Large intestine (tissue), 3 donors: ENCODE measurements at regions not wholly inside any gene's neighbourhood (a gene's known extent, or its start where the extent isn't known, plus 50 kb on each side); places are given as distances from the start of the nearest gene placed in this dataset.

Source experiments
- DNase-seq, 2 donors: peaks; one replicate each; pipeline versions ENCODE4 v3.0.0 to v3.0.0-alpha.2; 2013
- H3K27ac ChIP-seq: one replicate; pipeline ENCODE4 v1.5.1; 2013; ENCODE audit warnings: low read length
- H3K27me3 ChIP-seq: 2 replicates; pipeline ENCODE4 v1.6.1; 2013; ENCODE audit warnings: low read length; ENCODE audit not compliant: control insufficient read depth, insufficient read depth
- H3K36me3 ChIP-seq: 2 replicates; pipeline ENCODE4 v1.6.1; 2013; ENCODE audit warnings: low read length; ENCODE audit not compliant: control insufficient read depth, insufficient read depth
- H3K4me1 ChIP-seq: one replicate; pipeline ENCODE4 v1.6.1; 2013; ENCODE audit warnings: low read length; ENCODE audit not compliant: control insufficient read depth, insufficient read depth
- H3K4me3 ChIP-seq: one replicate; pipeline ENCODE4 v1.5.1; 2013; ENCODE audit warnings: low read length
- H3K9me3 ChIP-seq: one replicate; pipeline ENCODE4 v1.6.1; 2013; ENCODE audit warnings: mild to moderate bottlenecking, low read depth, low read length, moderate library complexity; ENCODE audit not compliant: control insufficient read depth
- WGBS: methylation state at CpG from one replicate; pipeline ENCODE4 v1.1.5; 2013; ENCODE audit warnings: low lambda C conversion rate; ENCODE audit not compliant: insufficient coverage; 5-methylcytosine and 5-hydroxymethylcytosine counted together

DNA sequence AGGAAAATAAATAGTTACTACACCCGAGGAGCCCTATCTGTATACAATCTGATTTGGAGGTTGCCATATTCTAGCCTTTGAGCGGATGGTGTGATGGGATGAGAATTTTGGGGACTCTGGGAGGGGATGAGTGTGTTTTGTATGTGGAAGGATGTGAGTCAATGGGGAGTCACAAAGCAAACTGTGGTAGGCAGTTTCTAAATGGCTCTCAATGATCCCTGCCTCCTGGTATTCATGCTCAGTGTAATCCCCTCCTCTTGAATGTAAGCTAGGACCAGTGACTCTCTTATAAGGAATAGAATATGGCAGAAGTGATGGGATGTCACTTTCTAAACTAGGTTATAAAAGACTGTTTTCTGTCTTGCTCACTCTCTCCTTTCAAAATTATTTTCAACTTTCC lies 205.7 kb upstream of the RIOK2 start:
- Histone ChIP-seq H3K4me3 (no peak overlapping the region), H3K4me1 (no peaks in the 10 kb centered on the region), H3K9me3 (no peaks in the 10 kb centered on the region), H3K27ac (no peak overlapping the region), H3K36me3 (no peaks in the 10 kb centered on the region), H3K27me3 (no peaks in the 10 kb centered on the region)
- no peak for DNase-seq
- no CpG with 5 or more reads among the region's 2 CpGs for WGBS

DNA sequence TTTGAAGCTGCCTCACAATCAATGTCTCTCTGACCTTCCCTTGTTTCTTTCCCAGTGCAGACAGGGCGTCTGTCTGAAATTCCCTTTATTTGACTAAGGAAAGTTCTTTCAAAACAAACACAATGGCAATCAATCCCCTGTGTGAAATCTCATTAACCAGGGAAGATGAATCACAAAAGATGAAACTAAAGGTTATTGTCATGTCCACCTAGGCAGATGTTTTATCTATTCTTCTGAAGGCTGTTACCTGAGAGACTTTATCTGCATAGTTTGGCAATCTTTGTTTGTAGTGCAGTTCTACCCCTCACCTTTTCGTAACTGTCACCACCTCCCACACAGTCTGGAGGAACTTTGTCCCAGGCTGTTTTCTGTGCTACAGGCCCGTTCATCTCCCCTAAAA lies 217.5 kb upstream of the RIOK2 start:
- DNase-seq, result no peak
- Histone ChIP-seq H3K27me3 (no peaks in the 10 kb centered on the region), H3K9me3 (no peaks in the 10 kb centered on the region), H3K27ac (no peak overlapping the region), H3K4me3 (no peak overlapping the region), H3K36me3 (no peaks in the 10 kb centered on the region), H3K4me1 (no peaks in the 10 kb centered on the region)
- WGBS, result no CpG with 5 or more reads among the region's 3 CpGs

DNA sequence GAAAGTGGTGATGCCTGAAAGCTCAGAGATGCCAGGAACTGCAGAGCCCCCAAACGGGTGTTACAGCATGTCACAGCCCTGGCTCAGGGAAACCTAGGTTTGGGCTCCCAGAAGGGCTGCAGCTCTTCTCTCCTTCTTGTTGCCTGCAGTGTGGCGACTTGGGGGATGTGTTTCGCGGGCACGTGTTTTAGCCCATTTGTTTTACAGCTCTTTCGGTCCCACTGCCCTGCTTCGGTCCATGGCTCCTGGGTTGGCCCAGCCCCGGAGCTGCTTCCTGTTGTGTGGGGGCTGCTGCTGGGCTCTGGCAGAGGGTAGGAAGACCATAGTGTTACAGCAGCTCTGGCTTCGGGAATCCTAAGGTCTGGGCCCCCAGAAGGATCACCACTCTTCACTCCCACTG lies 222.9 kb upstream of the RIOK2 start:
- no peak for DNase-seq
- WGBS, result no CpG with 5 or more reads among the region's 9 CpGs

DNA sequence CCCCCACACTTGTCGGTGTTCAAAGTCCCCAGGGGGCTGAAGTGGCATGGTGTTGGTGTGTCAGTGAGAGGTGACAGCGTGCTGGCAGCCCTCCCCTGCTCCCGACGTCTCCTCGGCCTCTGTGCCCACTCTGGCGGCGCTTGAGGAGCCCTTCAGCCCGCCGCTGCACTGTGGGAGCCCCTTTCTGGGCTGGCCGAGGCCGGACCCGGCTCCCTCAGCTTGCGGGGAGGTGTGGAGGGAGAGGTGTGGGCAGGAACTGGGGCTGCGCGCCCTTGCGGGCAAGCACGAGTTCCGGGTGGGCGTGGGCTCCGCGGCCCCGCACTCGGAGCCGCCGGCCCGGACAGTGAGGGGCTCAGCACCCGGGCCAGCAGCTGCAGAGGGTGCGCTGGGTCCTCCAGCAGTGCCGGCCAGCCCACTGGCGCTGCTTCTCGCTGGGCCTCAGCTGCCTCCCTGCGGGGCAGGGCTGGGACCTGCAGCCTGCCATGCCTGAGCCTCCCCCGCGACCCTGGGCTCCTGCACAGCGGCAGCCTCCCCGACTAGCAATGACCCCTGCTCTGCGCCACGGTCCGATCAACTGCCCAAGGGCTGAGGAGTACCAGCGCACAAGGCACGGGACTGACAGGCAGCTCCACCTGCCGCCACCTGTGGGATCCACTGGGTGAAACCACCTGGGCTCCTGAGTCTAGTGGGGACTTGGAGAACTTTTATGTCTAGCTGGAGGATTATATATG lies 224.1 kb upstream of the RIOK2 start:
- peaks cover 7% of the 10 kb centered on the region for H3K9me3 ChIP-seq
- H3K27ac ChIP-seq, result no peak overlapping the region
- no peak for DNase-seq
- H3K27me3 ChIP-seq, result no peaks in the 10 kb centered on the region
- H3K4me3 ChIP-seq, result no peak overlapping the region
- whole genome bisulfite sequencing, result no CpG with 5 or more reads among the region's 42 CpGs
- H3K4me1 ChIP-seq, result no peaks in the 10 kb centered on the region
- no peaks in the 10 kb centered on the region for H3K36me3 ChIP-seq

More for the DNA sequence above, 222.9 kb upstream of the RIOK2 start:
- peaks cover 7% of the 10 kb centered on the region for H3K9me3 ChIP-seq
- H3K36me3 ChIP-seq, result no peaks in the 10 kb centered on the region
- H3K27ac ChIP-seq, result no peak overlapping the region
- H3K4me1 ChIP-seq, result no peaks in the 10 kb centered on the region
- no peak overlapping the region for H3K4me3 ChIP-seq
- no peaks in the 10 kb centered on the region for H3K27me3 ChIP-seq

DNA sequence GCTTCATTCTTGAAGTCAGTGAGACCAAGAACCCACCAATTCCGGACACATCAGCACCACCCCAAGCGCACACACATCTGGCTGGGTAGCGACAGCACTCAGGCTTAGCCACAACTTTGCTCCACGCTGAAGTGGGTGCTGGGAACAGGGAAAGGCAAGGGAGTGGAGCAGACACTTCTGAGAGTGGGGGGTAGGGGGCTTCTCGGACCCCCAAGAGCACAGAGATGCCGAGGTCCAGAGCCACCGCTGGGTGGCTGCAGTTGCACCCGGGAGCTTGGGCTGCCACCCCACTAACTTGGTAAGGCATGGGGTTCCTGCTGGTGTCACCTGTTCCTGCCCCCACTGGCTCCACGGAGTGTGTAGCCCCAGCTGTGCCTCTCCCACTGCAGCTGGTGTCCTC lies 225.3 kb upstream of the RIOK2 start:
- Histone ChIP-seq H3K4me3 (no peak overlapping the region), H3K27me3 (no peaks in the 10 kb centered on the region), H3K36me3 (no peaks in the 10 kb centered on the region), H3K4me1 (no peaks in the 10 kb centered on the region), H3K9me3 (peaks cover 7% of the 10 kb centered on the region), H3K27ac (no peak overlapping the region)
- WGBS, result no CpG with 5 or more reads among the region's 9 CpGs
- DNase-seq, result no peak

DNA sequence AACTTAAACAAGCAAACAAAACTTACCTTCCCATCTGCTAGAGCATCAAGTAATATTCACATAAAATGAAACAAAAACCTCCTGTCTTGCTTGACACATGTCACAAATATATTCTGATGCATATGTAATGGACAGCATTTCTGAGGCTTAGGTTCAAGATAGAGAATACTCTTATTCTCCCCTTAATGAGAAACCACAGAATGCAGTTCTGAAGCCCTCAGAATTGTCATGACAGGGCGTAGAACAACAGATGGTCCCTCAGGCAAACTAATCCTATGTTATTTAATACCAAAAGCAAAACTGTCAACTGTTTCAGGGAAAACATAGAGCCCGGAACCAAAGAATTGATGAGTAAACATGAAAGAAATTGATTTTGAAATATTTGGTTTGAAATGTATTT lies 229.9 kb upstream of the RIOK2 start:
- H3K4me3 ChIP-seq, result no peak overlapping the region
- 80% methylated on average over 1 of the region's 2 CpGs for WGBS
- no peaks in the 10 kb centered on the region for H3K4me1 ChIP-seq
- no peaks in the 10 kb centered on the region for H3K36me3 ChIP-seq
- no peaks in the 10 kb centered on the region for H3K9me3 ChIP-seq
- H3K27me3 ChIP-seq, result no peaks in the 10 kb centered on the region
- no peak overlapping the region for H3K27ac ChIP-seq
- no peak for DNase-seq

DNA sequence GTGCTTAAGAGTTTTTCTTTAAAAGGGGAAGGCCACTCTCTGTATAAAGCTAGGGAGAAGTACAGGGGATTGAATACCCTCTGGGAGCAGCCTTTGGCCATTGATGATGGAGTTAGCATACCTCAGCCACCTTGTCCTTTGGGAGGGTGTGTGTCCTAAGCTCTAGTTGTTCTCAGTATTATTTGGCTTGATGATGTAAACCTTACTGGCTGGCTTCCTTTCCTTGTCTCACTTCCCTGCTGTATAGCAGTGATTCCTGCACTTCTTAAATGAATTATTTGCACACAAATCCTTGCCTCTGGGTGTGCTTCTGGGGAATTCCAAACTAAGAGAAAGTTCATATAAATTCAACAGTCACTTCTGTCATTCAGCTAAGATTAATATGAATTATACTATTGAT lies 234.9 kb upstream of the RIOK2 start:
- Histone ChIP-seq H3K27ac (no peak overlapping the region), H3K27me3 (peaks cover 2% of the 10 kb centered on the region), H3K9me3 (no peaks in the 10 kb centered on the region), H3K4me3 (no peak overlapping the region), H3K36me3 (no peaks in the 10 kb centered on the region), H3K4me1 (no peaks in the 10 kb centered on the region)
- DNase-seq, result no peak

DNA sequence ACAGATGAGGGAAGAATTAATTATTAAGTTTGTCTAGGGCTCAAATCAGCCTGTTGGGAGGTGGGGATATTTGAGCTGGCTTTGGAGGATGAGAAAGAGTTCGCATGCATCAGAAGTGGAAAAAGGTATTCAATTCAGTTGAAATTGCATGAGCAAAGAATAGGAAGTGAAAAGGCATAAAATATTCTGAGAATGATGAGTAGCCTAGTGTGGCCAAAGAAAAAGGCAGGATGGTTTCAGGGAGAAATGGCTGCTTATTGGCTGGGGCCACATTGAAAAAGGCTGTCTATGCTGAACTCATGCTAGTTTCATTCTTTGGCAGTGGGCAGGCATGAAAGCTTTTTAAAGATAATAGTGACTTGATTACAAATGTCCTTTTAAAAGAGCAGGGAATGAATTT lies 235.4 kb upstream of the RIOK2 start:
- Histone ChIP-seq H3K4me3 (no peak overlapping the region), H3K4me1 (no peaks in the 10 kb centered on the region), H3K27ac (no peak overlapping the region), H3K9me3 (no peaks in the 10 kb centered on the region), H3K27me3 (peaks cover 2% of the 10 kb centered on the region), H3K36me3 (no peaks in the 10 kb centered on the region)
- DNase-seq, result no peak
- WGBS, result 33% methylated on average over 1 of the region's 1 CpG

DNA sequence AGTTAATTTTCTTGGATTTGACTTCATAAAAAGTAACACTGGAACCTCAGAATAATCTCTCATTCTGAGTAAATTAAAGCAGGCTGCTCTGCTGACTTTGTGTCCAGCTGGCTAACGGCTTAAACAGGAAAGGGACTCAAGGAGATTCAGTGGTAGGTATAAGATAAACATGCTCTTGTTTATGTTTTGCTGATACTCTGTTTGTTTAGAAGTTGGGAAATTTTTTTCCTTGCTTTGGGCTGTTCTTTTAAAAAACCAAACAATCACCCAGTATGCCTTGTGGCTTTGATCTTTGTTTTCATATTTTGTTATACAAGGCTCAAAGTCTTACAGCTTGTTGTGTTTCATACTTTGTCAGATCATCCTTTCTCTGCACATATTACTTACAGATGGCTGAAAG lies 237.6 kb upstream of the RIOK2 start:
- Histone ChIP-seq H3K4me3 (no peak overlapping the region), H3K9me3 (no peaks in the 10 kb centered on the region), H3K27ac (no peak overlapping the region), H3K4me1 (no peaks in the 10 kb centered on the region), H3K27me3 (peaks cover 2% of the 10 kb centered on the region), H3K36me3 (no peaks in the 10 kb centered on the region)
- DNase-seq, result no peak
- no CpG with 5 or more reads among the region's 1 CpG for WGBS

DNA sequence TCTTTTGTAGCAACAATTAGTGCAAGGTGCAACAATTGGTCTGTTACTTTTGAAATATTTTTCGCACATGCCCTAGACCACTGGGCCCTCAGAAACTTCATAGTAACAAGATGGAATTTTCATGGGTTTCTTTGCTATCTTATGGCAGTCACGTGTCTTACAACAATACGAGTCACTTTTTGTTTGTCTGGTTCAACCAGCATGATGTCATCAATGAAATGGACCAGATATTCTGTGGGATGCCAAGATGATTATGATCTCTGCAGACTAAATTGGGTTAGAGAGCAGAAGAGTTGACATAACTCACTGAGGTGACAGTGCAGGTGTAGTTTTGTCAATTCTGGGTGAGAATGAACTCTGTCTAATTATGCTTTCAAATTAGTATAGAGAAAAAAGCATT lies 239.6 kb upstream of the RIOK2 start:
- H3K9me3 ChIP-seq, result no peaks in the 10 kb centered on the region
- no CpG with 5 or more reads among the region's 3 CpGs for WGBS
- no peaks in the 10 kb centered on the region for H3K36me3 ChIP-seq
- no peak overlapping the region for H3K4me3 ChIP-seq
- no peak overlapping the region for H3K27ac ChIP-seq
- H3K4me1 ChIP-seq, result no peaks in the 10 kb centered on the region
- peaks cover 4% of the 10 kb centered on the region for H3K27me3 ChIP-seq
- no peak for DNase-seq

DNA sequence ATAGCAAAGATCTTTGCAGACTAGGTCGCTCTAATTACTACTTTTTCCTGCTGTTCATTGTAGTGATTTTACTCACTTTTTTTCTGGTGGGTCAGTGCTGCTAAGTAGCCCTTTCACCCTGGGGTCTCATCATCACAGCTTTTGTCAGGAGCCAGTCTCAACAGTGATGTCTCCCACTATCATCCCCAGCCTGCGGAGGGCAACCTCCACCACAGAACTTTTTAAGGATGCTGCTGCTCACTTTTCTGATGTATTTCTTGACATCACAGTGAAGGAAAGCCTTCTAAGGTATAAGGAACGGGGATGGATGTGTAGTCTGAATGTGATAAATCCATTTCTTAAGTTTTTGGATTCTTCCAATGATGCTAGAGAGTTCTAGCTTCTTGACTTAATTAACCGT lies 242.5 kb upstream of the RIOK2 start:
- Histone ChIP-seq H3K9me3 (no peaks in the 10 kb centered on the region), H3K27ac (no peak overlapping the region), H3K36me3 (no peaks in the 10 kb centered on the region), H3K4me3 (no peak overlapping the region), H3K4me1 (no peaks in the 10 kb centered on the region), H3K27me3 (peaks cover 2% of the 10 kb centered on the region)
- WGBS, result 100% methylated on average over 1 of the region's 4 CpGs
- no peak for DNase-seq
